Smooth muscle cell of the brain vasculature (primary cell): ENCODE measurements at regions not wholly inside any gene's neighbourhood (a gene's known extent, or its start where the extent isn't known, plus 50 kb on each side); places are given as distances from the start of the nearest gene placed in this dataset.
"Not testable (repeated sequence)": the region's sequence is repeated elsewhere in the genome, so short reads cannot be mapped to it uniquely, and the experiment has no call there.

Experiments used
- DNase-seq: peaks from one replicate; pipeline ENCODE4 v3.0.0-alpha.2; 2012; ENCODE audit warnings: low read depth, low spot score

DNA sequence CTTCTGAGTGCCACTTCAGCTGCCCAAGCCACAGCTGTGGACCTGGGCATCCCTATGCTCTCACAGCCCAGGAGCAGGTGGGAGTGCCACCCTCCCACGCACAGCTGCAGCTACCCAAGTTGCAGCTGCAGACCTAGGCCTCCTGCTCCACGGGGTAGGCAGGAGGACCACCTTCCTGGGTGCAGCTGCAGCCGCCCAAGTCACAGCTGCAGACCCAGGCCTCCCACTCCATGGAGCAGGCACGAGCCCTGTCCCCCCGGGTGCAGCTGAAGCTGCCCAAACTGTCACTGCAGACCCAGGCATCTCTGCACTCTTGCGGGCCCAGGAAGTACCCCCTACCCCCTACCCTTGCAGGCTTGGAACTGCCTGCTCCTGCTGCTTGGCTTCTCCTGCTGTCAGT, 260.2 kb downstream of the XPNPEP1 start:
- DNase-seq, result no peak

DNA sequence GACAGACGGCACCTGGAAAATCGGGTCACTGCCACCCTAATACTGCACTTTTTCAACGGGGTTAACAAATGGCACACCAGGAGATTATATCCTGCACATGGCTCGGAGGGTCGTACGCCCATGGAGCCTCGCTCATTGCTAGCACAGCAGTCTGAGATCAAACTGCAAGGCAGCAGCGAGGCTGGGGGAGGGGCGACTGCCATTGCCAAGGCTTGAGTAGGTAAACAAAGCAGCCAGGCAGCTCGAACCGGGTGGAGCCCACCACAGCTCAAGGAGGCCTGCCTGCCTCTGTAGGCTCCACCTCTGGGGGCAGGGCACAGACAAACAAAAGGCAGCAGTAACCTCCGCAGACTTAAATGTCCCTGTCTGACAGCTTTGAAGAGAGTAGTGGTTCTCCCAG, 270.7 kb downstream of the XPNPEP1 start:
- not testable (repeated sequence) for DNase-seq

DNA sequence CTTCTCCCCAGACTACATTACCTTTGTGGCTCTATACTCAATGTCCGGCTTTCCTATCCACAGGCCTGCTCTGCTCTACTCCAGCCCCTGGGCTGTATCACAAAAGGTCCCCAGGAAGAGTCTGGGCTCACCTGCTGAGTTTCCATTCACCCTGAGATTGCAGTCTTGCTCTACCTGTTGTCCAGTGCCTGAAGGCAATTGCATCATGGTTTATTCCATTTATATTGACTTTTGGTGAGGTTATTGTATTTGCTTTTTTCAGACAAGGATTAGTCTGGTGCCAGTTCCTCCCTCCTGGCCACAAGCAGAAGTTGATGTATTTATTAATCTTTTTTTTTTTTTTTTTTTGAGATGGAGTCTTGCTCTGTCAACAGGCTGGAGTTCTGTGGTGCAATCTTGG, 273.1 kb downstream of the XPNPEP1 start:
- no peak for DNase-seq

DNA sequence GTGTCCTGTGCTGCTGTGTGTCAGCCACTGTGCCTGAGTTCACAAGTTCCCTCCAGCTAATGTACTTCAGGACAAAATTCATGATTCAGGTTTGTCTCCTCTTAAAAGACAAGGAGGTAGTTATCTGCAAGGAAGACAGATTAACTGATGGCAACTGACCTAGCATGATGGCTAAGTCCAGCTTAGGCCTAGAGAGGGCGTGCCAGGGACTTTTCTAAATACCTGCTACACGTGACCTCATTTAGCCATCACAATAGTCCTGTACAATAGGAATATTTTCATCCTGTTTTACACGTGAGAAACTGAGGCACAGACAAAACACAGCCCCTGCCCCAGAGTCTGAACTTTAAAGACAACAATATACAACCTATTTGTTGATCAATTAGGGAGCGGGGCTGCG, 275.7 kb downstream of the XPNPEP1 start:
- DNase-seq, result no peak

DNA sequence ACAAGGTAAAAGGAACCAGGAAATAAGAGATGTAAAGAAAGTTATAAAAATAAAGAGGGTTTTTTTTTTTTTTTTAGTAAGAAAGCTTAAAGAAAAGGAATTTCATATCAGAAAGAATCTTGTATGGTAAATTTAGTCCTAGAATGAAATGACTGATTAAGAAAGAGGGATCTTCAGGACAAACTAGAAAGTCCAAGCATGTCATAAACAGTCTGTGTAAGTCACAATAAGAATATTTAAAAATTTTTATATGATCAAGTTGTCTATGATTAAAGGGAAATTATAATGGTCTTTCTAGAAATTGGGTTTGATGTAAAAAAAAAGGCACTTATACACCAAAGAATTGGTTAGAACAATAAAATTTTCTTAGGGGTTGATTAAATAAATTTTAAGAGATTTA, 289.5 kb downstream of the XPNPEP1 start:
- no peak for DNase-seq

DNA sequence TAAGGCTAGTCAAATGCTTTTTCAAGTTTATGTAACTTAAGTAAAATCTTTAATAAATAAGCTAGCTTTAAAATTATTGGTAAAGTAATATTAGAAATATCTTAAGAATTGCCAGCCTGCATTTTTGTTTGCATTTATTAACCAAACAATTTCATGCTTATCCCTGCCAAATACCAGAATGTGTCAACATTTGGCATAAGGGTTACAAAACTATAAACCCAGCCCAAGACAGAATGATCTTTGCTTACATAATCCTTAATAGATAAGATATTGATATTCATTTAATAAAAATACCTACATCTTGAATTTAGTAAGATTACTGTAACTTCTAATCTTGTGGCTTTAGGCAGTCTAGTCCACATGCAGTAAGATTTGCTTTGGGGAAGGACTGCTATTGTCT, 290.3 kb downstream of the XPNPEP1 start:
- not testable (repeated sequence) for DNase-seq

DNA sequence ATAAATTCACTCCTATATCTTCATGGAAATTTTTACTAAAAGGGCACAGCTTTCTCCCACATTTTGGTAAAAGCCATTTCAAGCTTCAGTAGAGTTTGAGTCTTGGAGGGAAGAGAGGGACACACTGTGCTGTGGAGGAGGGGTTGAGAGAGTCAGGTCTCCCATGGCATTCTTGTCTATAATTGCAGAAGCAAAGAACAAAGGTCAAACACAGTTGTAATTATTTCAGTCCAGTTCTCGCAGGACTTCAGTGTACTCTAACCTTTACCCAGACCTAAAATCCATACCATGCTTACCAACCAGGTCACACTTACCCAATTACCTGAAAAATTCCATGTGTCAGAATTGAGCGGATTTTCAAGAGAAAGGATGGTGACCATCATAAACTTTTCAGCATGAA, 298.4 kb downstream of the XPNPEP1 start:
- DNase-seq, result no peak

DNA sequence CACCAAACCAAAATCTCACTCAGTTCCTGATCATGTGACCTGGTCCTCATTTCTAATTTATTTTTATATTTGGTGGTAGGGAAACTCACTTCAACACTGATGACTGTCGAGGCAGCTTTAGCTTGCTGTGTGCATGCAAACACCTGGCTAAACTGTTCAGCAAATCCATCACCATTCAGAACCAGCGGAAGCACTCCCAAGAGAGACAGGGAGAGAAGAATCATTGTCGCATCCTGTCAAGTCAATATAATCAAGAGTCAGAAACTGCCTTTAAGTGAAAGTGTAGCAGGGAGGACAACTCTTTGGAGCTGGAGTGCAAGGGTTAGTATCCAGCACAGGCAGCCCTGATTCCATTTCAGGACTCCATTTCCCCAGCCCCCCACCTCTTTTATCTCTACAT, 300.7 kb downstream of the XPNPEP1 start:
- DNase-seq, result no peak

DNA sequence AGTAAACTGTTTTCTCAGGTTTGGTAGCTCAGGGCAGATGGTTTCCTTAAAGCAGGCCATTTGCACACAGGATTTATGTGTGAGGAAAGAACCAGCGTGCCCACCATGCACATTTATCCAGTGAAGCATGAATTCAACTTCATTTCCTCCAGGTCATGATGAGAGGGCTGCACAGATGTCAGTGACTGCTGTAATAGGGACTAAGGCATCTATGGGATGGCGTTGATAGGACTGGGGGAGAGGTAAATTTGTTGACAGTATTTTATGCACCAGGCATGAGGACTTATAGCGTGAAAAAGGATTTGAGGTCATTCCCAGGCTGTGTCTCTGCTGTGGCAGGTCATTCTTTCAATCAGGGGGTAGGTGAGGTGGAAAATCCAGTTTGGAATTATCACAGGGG, 302.9 kb downstream of the XPNPEP1 start:
- no peak for DNase-seq

DNA sequence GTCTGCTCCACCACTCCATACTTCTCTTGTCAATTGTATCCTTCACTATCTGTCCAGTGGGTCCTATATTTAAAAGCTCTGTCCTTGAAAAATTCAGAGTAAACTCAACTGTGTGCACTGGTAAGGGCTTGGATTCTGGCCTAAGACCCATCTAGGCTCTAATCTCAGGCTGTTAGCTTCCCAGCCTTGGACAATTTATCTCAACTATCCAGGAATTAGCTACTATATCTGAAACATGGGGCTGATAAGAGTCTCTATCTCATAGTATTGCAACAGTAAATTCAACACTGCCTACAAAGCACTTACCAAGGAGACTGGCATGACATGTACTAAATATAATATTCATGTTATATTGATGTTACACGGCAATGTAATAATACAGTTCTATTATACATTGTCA, 303.4 kb downstream of the XPNPEP1 start:
- DNase-seq, result no peak

DNA sequence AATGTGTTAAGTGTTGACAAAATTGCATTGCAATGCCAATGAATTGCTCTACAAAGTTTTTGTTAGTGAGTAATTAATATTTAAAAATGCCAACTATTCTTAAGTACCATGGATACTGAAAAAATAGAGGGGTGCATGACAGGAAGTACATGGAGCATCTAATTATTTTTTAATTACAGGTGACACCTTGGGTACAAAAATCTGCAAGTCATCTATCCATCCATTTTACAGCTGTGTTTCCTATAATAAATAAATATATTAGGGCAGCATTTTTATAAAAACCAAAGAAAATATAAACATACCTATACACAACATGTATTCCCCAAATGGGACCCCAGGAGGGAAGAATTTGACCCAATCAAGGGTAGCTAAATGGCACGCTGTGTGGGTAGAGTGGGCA, 304.6 kb downstream of the XPNPEP1 start:
- no peak for DNase-seq

DNA sequence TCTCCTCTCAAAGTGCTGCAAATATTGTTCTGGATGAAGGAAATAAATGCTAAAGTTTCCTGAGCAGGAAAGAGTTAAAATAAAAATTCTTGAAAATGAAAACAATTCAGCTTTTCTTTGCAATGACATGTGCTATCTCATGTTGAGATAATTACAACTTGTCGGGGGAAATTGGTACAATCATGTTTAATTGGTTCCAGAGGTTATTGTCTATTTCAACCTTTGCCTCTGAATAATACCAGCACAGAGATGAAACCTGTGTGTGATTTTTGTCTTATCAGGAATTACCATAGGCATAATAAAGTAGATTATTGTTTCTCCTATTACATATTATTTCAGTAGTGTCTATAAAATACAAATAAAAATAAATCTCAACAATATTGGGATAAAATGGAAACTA, 305.0 kb downstream of the XPNPEP1 start:
- DNase-seq, result no peak

DNA sequence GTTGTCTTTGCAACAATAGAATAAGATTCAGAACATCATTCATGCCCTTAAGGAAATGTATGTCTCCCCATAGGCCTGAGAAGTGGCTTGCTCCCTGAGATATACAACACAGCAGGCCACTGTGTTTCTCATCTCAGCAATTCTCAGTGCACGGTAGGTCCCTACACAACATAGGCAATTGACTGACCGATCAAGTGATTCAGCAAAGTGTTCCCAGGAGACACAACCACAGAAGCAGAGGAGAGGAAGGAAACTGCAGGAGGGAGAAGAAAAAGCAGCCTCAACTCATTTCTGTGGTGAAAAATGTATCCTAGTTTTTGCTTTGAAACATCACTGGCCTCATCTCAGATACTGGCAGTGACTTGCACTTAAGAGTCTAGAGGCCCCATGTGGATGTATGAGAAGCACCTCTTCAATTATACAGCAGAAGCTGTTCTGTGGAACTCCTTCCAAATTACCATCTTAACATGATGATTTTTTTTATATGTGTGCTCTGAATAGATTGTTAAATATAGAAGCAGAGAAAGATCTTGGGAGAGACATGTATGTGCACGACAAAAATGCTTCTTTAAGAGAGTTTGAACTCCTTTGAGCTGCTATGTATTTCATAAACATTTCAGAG, 306.8 kb downstream of the XPNPEP1 start:
- no peak for DNase-seq

DNA sequence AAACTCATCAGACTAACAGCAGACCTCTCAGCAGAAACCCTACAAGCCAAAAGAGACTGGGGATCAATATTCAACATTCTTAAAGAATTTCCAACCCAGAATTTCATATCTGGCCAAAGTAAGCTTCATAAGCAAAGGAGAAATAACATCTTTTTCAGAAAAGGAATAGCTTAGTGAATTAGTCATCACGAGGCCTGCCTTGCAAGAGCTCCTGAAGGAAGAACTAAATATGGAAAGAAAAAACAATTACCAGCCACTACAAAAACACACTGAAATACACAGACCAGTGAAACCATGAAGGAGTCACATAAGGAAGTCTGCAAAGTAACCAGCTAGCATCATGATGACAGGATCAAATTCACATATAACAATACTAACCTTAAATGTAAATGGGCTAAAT, 328.0 kb downstream of the XPNPEP1 start:
- DNase-seq, result not testable (repeated sequence)

DNA sequence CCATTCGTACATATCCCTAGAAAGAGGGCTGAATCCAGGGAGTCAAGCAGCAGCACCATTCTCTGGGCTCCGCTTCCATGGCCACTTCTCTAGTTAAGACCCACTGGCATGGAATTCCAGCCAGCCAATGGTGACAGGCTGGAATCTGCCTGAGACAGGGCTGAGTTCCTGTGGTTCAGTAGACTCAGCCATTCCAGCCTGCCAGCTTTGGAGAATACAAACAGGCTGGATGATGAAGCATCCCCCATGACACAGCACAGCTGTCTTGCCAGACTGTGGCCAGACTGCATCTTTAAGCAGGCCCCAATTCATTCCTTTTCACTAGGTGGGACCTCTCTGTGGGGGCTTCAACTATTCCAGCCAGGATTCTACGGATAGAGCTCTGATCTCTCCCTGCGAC, 329.6 kb downstream of the XPNPEP1 start:
- no peak for DNase-seq

DNA sequence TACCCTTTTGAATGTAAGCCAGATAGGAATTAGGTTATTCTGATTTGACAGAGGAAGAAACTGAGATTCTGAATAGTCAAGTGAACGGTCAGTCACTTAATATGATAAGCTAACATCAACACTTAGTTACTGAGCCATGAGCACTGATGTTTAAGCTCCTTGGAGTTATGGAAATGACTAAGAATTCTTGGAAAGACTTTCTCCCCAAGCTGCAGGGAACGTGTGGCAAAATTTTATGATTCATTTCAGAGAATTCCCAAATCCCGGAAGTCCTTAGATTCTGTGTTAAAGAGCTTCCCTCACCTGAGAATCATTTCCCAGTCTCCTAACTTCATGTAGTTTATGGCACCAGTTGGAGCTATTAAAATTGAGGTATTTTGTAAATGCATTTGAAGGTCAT, 330.9 kb downstream of the XPNPEP1 start:
- no peak for DNase-seq

DNA sequence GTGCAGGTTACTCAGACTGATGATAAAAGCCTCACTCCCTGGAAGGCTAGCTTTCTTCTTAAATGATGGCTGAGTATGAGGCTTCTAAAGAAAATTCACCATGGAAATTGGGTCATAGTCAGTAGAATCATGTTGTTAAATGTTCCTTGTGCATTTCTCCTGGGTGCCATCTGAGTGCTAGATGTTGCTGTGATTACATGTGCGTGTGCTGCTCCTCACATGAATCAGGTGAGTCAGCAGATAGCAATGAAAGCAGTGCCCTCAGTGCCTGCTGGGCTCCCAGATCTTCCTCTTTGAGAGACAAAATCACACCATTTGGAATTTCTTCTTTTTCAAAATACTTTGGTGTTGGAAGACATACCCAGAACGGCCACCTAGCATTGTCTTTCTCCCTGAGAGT, 331.7 kb downstream of the XPNPEP1 start:
- DNase-seq, result no peak

DNA sequence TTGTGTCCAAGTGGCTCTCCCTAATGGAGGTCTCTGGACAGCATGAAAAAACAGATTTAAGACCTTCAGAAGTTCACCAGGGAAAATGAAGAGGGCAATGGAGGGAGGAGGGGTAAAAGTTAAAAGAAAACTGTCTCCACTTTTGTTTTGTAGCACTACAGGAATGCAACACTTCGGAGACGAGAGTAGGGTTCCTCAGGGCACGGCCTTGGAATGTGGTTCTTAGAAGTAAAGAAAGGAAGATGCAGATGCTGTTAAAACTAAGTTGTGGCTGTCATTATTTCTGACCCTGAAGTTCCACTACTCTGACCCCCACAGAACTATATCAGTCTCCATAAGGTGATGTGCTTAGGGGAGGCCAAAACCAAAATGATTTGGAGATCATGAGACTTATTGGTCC, 335.1 kb downstream of the XPNPEP1 start:
- DNase-seq, result no peak

DNA sequence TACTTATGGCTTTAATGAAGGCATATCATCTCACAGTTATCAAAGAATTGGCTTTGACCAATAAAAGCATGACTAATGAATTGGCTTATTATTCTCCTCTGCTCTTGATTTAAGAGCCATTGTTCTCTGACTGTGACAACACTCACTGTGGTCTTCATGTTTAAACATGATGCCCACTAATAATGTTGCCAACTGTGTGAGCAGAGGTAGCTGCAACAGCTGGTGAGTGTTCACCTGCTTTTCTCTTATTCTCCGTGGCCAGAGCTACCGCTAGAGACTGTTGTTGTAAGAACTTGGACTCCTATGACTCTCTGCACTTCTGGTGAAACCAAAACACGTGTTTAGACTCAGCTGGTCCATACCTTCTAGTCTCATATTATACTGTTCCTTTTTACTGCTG, 335.9 kb downstream of the XPNPEP1 start:
- no peak for DNase-seq

DNA sequence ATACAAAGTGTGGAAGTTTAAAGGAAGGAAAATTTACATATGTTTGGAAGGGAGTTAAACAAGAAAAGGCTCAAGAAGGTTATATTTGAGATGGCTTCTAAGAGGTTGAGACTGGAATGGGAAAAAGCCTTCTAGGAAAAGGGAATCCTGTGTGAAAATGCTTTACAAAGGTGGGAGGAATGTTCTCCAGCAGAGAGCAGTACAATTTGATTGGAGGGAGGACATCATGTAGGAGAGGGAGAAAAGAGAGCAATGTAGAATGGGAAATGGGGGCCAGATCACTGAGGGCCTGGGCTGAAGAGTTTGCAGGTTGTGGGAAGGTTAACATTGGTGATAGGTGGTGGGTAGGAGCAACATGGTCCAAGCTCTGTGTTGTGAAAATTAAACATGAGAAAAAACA, 366.9 kb downstream of the XPNPEP1 start:
- DNase-seq, result no peak

DNA sequence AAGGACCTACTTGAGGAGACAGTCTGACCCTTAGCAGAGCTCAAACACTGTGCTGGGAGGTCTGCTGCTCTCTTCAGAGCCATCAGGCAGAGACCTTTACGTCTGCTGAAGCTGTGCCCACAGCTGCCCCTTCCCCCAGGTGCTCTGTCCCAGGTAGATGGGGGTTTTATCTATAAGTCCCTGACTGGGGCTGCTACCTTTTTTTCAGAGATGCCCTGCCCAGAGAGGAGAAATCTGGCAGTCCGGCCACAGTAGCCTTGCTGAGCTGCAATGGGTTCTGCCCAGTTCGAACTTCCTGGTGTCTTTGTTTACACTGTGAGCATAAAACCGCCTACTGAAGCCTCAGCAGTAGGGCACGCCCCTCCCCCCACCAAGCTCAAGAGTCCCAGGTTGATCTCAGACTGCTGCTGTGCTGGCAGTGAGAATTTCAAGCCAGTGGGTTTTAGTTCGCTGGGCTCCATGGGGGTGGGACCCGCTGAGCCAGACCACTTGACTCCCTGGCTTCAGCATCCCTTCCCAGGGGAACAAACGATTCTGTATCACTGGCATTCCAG, 381.2 kb downstream of the XPNPEP1 start:
- not testable (repeated sequence) for DNase-seq

DNA sequence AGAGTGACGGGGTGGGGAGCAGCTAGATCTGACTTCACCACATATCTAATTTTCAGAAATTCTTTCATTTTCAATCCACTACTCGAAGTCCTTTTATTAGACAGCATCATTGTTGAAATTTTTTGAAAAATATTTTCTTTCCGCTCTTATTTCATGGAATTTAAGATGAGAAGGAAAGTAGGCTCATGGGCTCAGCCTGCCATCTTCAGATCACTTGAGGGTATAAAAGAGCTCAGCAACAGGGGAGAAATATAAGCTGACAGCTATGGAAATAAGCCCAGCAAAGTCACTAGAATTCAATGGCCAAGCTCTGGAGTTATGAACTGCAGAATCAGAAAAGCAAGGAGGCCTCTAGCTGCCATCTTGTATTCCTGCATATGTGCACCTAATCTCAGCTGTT, 389.1 kb downstream of the XPNPEP1 start:
- DNase-seq, result no peak

DNA sequence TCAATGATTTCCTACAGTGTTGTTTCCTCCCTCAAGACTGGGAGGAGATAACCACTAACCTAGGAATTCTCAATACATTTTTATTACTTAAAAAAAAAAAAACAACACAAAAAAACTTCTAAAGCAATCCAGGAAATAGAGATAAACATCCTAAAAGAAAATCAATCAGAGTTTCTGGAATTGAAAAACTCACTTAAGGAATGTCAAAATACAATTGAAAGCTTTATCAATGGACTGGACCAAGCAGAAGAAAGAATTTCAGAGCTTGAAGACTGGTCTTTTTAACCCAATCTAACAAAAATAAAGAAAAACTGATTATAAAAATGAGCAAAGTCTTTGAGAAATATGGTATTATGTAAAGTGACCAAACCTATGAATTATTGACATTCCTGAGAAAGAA, 394.1 kb downstream of the XPNPEP1 start:
- DNase-seq, result no peak

DNA sequence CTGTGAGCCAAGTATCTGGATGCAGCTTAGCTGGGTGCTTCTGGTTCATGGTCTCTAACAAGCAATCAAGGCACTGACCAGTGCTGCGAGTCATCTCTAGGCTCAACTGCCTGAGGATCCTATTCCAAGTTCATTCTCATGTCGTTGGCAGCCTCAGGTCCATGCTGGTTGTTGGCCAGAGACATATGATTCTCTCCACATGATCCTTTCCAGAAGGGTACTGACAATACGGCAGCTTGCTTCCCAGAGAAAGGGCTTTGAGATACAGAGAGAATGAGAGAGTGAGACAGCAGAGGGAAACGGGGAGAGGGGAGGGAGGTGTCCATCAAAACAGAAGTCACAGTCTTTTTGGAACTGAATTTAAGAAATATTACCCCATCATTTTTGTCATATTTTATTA, 405.6 kb downstream of the XPNPEP1 start:
- no peak for DNase-seq
